GM19452 (cell line): ENCODE measurements at regions not wholly inside any gene's neighbourhood (a gene's known extent, or its start where the extent isn't known, plus 50 kb on each side); places are given as distances from the start of the nearest gene placed in this dataset.
"Not testable (repeated sequence)": the region's sequence is repeated elsewhere in the genome, so short reads cannot be mapped to it uniquely, and the experiment has no call there.

Experiments used
- ATAC-seq: cut with Tn5 transposase; IDR thresholded peaks from one replicate; pipeline ENCODE4 v1.9.1; 2021; ENCODE audit not compliant: unreplicated experiment

DNA sequence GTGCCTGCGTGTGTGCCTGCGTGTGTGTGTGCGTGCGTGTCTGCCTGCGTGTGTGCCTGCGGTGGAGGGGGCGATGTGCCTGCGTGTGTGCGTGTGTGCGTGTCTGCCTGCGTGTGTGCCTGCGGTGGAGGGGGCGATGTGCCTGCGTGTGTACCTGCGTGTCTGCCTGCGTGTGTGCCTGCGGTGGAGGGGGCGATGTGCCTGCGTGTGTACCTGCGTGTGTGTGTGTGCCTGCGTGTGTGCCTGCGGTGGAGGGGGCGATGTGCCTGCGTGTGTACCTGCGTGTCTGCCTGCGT is 116.7 kb upstream of the ZNF516 start:
- ATAC-seq: not testable (repeated sequence)

DNA sequence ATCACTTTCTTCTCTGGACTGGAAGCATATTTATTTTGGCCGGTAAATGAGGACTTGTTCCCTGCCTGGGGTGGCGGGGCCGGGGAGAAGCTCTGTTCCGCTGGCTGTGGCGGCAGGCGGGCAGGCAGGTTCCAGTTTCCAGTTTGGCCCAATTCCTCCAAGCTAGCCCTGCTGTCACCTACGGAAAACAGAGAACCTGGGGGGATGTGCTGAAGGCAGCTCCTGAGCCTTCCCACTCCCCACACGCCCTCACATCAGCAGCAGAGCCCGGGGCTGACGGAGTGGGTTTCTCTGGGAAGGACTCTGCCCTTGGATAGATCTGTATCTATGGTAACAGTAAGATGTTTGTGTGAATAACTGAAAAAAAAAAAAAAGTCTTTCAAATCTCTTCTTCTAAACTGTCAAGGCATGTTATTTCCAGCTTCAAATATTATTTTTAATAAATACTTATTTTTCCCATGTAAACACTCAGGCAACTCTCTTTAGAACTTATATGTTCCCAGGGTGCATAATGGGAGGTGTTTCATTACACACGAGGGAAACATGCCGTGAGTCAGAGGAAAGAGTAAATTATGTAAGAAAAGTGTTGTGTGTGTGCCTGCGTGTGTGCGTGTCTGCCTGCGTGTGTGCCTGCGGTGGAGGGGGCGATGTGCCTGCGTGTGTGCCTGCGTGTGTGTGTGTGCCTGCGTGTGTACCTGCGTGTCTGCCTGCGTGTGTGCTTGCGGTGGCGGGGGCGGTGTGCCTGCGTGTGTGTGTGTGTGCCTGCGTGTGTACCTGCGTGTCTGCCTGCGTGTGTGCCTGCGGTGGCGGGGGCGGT is 116.1 kb upstream of the ZNF516 start:
- ATAC-seq: no peak

DNA sequence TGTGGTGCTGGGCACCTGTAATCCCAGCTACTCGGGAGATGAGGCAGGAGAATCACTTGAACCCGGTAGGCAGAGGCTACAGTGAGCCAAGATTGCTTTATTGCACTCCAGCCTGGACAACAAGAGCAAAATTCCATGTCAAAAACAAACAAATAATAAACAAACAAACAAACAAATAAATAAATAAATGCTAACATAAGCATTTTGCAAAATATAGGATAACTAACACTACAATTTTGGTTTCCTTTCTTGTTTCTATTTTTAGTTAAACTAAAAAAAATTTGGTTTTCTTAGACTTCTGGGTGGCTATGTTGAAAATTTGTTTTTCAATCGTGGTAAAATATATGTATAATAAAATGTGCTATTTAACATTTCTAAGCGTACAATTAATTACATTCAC is 115.0 kb upstream of the ZNF516 start:
- ATAC-seq: no peak

DNA sequence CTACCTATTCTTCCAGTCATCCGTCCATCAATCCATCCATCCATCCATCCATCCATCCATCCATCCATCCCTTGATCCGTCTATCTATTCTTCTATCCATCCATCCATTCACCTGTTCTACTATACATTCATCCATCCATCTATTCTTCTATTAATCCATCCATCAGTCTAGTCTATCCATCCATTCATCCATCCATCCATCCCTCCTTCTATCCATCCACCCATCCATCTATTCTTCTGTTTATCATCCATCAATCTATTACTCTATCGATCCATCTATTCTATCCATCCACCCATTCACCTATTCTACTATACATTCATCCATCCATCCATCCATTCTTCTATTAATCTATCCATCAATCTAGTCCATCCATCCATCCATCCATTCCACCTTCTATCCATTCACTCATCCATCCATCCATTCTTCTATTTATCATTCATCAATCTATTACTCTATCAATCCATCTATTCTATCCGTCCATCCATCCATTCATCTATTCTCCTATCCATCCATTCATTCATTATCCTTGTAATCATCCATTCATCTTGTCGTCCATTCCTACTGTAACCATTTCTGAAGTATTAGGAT is 110.4 kb upstream of the ZNF516 start:
- ATAC-seq: no peak

DNA sequence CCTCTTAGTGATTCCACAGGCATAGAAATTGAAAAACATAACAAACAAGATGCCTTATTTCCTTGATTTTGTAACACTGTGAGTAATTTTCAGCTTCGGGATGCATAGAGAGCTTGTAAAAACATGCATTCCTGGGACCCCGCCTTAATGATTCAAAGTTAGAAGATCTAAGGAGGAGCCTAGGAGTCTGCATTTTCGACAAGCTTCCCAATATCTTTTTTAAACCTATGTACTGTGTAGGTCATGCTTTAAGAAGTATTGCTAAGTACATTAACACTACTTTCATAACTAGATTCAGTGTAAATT is 109.8 kb upstream of the ZNF516 start:
- no peak for ATAC-seq

DNA sequence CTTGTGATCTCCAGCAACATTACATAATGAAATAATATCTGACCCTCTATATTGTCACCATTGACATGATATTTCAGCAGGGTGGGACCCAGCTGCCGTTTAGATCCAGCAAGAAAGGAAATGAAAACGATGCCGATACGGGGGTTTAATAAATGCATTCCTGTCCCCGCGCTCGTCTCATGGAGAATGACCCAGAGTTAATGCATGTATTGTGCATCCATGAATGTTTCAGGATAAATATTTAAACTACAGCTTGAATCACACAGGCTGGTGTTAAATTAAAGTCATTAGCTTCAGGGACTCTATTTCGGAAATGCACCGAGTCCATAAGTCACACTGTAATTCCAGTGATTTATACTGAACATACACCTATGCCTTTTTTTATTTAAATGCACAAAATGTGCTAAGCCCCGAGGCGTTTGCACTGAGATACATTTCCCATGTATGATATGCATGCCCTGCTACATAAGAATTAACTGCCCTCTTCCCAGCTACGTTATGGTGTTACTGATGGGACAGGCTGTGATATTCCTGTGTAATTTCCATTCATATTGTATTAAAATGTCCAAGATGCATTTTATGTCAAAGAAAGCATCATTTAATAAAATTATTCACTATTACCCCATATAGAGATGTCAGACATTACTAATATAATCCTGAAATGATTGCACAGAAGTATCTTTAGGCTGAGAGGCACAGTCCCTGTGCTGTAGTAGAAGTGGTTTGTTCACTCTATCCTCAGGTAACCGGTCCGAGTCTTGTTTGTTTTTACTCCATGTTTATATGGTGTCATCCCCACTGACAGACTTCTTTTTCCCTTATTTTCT is 109.3 kb upstream of the ZNF516 start:
- no peak for ATAC-seq

DNA sequence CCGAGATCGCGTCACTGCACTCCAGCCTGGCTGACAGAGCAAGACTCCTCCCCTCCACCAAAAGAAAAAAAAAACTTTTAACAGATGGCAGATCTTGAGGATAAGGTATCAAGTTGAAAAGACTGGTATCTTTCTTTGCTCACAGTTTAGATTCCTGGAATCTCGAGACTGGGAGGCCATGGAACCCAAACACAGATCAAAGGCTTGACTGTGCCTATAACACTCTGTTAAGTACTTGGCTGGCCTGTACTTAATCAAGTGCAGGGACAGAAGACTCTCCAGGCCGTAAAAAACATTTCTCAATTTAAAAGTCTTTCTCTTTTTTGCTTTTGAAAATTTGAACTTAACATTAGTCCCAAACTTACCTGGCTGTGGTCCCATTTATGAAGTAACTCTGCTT is 107.1 kb upstream of the ZNF516 start:
- no peak for ATAC-seq

DNA sequence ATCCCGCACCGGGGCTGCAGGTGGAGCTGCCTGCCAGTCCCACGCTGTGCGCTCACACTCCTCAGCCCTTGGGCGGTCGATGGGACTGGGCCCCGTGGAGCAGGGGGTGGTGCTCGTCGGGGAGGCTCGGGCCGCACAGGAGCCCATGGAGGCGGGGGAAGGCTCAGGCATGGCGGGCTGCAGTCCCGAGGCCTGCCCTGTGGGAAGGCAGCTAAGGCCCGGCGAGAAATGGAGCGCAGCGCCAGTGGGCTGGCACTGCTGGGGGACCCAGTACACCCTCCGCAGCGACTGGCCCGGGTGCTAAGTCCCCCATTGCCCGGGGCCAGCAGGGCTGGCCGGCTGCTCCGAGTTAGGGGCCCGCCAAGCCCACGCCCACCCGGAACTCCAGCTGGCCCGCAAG is 105.0 kb upstream of the ZNF516 start:
- not testable (repeated sequence) for ATAC-seq

DNA sequence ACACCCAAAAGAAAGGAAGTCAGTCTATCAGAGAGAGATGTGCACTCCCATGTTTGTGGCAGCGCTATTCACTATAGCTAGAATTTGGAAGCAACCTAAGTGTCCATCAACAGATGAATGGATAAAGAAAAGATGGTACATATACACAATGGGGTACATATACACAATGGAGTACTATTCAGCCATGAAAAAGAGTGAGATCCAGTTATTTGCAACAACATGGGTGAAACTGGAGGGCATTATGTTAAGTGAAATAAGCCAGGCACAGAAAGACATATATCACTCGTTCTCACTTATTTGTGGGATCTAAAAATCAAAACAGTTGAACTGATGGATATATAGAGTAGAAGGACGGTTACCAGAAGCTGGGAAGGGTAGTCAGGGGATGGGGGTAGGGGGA is 99.9 kb upstream of the ZNF516 start:
- no peak for ATAC-seq

DNA sequence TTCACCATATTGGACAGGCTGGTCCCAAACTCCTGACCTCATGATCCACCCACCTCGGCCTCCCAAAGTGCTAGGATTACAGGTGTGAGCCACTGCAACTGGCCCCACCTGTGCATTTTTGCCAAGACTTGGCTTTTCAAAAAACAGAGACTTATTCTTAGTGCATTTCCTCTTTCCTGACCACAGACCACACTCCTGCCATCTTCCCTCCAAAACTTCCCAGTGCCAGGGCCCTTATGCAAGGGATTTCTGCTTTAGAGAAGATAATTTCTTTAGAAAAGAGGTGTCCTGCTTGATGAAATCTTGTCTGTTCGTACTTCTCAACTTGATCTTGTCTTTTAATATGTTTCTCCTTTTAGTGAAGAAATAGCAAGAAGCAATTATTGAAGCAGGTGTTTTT is 98.8 kb upstream of the ZNF516 start:
- no peak for ATAC-seq

DNA sequence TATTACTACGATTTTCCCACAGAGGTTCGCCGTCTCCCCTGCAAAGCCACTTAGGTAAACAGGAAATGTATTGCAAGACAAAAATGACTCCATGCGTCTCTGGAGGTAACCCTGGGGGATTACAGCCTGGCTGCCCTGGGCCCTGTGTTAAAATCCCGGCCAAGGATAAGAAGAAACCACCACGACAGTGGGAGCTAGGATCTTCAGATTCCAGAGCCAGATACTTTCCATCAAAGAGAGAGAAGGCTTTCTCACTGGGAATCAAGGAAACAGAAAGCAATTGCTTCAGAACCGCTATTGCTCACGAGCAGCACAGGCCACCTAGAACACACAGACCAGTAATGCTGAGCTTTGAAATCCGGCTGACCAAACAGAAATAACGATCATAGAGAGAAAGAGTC is 97.9 kb upstream of the ZNF516 start:
- no peak for ATAC-seq

DNA sequence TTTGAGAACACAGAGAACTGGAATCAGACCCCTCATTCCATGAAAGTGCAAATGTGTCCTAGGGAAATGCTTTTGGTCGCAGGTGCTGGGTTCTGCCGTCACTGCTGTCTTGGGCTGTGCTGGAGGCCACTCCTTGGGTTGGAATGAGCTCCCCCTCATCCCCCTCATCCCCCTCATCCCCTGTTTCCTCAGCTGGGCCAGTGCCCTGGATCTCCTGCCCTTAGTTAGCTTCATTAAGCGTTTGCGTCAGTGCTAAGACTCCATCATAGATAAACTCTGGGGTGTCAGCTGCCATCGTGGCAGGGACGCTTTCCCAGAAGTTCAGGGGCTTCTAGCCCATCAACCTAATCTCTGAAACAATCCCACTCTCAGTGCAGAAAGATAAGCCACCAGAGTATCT is 97.1 kb upstream of the ZNF516 start:
- ATAC-seq: no peak

DNA sequence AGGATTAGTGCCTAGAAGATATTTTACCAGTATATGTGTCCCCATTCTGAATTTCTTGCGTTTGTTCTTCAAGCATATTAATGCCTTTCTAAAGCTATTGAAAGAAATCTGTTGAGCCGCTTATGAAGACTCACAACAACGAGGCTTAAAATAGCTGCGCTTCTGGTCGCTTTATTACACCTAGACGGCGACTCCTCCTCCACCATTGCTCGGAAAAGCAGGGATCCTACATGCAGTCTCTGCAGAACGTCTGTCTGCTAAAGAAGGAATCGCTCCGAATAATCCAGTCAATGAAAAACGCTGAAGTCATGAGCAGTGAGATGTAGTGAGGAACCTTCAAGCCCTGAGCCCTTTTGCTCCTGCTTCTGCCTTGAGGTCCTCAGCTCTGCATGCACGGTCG is 94.8 kb upstream of the ZNF516 start:
- ATAC-seq: no peak

DNA sequence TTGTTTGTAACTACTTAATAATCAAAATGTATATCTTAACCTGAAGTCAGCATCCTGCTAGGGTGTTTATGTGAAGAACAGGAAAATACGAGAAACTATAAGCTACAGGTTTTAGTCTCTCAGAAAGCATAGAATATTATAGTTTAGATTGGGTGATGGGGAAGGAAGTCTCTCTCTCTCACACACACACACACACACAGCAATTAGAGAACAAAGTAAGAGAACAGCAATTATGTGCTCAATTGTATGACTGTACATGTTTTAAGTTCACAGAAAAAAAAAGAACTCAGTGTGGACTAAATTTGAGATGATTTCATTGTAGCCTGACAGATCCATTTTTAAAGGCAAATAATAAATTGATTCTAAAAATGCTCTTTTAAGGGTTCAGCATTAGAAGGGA is 94.3 kb upstream of the ZNF516 start:
- no peak for ATAC-seq

DNA sequence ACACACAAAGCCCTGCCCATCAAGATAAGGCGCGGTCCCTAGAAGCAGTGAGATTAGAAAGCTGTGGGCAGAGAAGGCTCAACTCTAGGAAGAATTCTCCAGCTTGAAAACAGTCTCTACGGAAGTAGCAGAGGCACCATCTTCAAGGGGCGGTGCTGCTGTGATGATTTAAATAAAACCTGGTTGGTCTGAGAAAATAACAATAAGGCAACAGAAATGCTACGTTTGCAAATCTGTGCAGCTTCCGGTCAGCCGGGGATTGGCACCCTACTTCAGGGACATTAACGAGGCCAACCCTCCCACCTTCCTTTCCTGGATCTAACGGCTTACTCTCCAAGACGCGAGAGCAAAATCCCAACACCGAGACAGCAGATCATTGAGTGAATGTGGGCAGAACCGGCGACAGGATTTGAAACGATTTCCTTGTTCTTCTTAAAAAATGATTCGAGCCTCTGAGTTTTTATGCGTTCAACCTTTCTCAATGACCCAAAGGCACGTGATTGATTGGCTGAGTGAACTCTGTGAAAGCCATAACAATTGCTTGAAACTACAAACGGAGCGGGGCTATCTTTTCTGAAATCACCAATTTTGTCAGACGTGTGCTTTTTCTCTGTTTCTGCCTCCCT is 93.7 kb upstream of the ZNF516 start:
- no peak for ATAC-seq

DNA sequence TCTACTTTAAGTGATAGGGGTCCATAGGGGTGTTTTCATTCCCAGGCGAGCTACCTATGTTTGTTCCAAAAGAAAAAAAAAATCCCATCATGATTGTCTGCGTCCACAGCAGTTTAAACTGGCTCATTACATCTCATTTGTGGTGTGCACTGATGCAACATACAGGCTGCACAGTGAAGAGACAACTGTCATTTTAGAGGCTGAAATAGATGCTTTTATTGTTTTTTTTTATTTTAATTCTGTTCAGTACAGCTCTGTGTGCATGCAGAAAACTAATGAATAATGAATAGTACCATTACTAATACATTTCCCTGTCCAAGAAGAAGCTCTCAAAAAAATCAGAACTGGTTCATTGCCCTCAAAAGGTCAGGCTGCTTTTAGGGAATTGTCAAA is 92.8 kb upstream of the ZNF516 start:
- no peak for ATAC-seq

DNA sequence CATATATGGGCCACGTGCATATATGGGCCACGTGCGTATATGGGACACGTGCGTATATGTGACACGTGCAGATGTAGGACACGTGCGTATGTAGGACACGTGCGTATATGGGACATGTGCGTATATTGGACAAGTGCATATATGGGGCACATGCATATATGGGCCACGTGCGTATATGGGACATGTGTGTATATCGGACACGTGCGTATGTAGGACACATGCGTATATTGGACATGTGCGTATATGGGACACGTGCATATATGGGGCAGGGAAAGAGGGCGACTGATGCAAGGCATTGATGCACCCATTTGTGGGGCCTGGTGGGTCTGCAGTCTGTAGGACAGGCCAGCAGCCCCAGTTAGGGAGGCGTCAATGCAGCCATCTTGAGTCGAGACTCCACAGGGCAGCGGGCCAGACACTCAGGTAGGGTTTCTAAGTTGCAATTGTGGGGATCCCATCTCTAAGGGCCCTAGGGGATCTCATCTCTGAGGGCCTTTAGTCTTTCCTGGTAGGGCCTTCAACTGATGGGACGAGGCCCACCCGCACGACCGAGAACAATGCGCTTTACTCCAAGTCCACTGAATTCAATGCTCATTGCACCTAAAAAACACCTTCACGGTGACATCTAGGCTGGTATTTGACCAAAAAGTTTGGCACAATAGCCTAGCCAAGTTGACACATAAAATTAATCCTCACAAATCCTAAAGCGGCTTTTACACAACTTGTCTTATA is 92.3 kb upstream of the ZNF516 start:
- ATAC-seq: no peak

DNA sequence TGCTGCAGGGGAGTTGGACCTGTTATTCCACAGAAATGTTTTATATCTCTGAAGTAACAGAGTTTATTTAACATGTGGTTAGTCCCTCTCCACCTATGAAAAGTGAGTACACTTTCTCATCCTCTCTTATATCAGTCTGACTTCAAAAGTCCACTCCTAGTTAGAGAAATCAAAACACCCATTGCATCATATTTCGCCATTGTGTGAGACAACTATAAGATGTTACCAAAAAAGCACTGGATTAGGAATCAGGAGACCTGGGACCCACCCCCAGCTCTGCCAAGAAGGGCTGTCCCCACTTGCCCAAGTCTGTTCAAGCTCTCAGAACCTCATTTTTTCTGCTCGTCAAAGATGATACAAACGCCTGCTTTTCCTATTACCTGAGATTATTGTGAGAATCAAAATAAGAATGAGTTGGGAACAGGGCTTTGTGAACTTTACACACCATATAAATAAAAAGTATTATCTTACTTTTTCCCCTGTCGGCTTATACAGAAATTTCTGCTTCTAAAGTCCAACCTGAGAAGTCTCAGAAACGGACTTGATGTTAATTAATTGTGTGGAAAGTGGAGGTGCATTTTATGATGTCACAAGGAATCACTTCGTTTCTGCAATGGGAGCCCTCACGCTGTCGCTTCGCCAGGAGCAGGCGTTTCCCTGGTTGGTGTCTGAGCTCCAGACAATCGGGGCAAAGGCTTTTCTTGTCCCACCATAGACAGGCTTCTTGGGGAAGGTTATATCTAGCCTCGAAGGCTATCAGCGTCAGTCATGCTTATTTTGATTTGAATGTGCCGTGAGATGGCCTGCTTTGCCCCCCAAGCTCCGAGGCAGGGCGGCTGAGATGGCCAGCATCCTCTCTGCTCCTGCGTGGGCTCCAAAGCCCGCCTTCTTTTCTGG is 89.6 kb upstream of the ZNF516 start:
- ATAC-seq: no peak

DNA sequence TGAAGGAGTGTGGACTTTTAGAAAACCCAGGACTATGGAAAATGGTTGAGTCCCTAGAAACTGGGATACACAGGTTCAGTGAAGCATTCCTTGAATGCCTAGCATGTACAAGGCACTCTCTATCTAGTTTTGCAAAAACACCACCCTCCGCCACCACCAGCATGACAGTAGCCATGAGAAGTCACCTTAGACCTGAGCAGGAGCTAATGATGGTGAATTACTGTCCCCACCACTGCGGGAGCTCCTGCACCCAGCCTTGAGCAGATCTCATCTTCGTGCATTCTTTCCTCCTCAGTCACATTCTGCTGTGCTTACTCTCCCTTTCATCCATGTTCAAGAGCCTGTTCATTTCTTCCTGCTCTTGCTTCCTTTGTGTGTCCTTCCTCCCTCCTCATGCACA is 86.2 kb upstream of the ZNF516 start:
- no peak for ATAC-seq

DNA sequence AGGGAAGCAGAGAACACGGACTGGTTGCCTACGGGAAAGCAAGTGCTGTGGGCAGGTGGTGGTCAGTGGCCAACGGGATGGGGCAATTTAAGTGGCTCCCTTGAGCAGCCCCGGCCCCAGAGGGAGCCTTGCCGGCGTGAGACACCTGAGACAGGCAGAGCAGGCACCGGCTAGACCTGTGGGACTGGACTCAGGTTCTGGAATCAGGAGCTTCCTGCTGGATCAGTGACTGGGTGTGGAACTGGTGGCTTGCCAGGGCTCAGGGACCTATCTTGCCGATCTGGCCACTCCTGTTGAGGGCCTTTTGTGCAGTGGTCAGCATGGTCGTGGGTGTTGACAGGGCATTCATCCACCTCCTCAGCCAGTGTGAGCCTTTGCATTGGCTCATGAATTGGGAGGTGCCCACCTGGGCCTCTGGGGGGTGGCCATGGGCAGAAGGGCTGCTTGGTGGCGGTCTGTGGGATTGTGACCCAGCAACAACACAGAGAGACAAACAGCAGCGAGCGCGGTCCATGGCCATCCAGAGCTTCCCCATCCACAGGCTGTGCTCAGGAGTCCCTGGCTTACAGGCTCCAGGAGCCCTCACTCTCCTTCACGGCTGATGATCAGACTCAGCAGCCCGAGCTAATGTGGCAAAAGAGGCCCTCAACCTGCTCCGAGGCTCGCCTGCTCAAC is 85.4 kb upstream of the ZNF516 start:
- no peak for ATAC-seq
